ENCODE measurements at regions not wholly inside any gene's neighbourhood (a gene's known extent, or its start where the extent isn't known, plus 50 kb on each side); places are given as distances from the start of the nearest gene placed in this dataset.

DNA sequence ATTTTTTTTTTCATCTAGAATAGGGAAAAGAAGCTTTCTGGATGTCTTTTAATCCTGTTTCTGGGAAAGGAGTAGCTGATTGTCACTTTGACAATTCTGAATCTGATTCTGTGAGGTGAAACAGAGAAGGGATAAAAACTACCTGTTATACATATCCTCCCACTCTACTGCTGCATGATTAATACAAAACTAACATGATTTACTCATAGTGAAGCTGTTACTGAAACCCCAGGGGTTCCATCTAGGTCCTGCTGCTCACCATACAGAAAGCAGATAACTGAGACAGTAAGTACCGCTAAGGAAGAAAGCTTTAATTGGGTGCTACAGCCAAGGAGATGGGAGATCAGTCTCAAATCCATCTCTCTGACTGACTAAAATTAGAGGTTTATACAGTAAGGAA, 610.9 kb upstream of the ALCAM start:
- TF ChIP-seq, protein P1, sequence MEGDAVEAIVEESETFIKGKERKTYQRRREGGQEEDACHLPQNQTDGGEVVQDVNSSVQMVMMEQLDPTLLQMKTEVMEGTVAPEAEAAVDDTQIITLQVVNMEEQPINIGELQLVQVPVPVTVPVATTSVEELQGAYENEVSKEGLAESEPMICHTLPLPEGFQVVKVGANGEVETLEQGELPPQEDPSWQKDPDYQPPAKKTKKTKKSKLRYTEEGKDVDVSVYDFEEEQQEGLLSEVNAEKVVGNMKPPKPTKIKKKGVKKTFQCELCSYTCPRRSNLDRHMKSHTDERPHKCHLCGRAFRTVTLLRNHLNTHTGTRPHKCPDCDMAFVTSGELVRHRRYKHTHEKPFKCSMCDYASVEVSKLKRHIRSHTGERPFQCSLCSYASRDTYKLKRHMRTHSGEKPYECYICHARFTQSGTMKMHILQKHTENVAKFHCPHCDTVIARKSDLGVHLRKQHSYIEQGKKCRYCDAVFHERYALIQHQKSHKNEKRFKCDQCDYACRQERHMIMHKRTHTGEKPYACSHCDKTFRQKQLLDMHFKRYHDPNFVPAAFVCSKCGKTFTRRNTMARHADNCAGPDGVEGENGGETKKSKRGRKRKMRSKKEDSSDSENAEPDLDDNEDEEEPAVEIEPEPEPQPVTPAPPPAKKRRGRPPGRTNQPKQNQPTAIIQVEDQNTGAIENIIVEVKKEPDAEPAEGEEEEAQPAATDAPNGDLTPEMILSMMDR (IDR thresholded peaks at IDR 0.05): no peak
- TF ChIP-seq ZFX (IDR thresholded peaks at IDR 0.05; ENCODE audit: borderline replicate concordance): no peak

Measured in 22Rv1 (cell line).